Activated naive CD8-positive, alpha-beta T cell treated with anti-CD3 and anti-CD28 coated beads, Interleukin-2, amount 50 U/mL, for 16 hours (primary cell): ENCODE measurements at regions not wholly inside any gene's neighbourhood (a gene's known extent, or its start where the extent isn't known, plus 50 kb on each side); places are given as distances from the start of the nearest gene placed in this dataset.

ENCODE experiments used
- DNase-seq: peaks from one replicate; pipeline ENCODE4 v3.0.0-alpha.2; 2020; ENCODE audit warnings: low read depth, low spot score

- DNase-seq = no peak
Measured at GRCh38 chr3:30493911-30494311, 112.5 kb upstream of the TGFBR2 start.

GRCh38 chr3:30495172-30496065, 111.0 kb upstream of the TGFBR2 start:
- DNase-seq = no peak

- no peak for DNase-seq
Measured at GRCh38 chr3:30496066-30496966, 110.1 kb upstream of the TGFBR2 start.

GRCh38 chr3:30498587-30498967, 107.8 kb upstream of the TGFBR2 start:
- DNase-seq = no peak

DNA sequence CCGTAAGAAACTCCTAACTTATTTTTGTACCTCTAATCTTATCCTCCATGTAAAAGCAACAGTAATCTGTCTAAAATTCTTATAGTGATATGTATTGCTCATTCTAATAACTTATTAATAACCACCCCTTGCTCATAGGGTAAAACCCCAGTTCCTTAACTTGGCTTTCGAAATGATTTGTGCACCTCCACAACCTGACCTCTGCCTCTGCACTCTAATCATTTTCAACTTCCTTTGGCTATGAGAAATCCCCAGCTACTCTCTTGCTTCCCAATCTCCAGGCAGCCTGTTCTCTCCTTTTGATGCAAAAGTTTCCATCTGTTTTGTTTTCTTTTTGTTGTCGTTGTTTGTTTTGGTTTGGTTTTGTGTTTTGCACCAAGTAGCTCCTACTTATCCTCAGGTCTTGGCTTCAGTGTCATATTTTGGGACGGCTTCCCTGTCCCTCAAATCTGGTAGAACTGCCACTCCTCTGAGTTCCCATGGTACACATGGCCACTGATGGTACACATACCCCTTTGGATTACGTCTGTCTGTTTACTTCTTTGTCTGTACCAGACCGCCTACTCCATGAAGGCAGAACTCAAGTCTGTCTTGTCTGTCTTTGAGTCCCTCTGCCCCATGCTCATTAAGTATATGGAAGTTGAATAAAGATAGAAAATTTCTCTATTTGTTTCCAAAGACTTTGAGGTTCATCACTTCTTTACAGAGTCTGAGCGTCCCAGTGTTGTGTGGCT, 105.6 kb upstream of the TGFBR2 start:
- no peak for DNase-seq

GRCh38 chr3:30501526-30501925, 104.9 kb upstream of the TGFBR2 start:
- no peak for DNase-seq

DNA sequence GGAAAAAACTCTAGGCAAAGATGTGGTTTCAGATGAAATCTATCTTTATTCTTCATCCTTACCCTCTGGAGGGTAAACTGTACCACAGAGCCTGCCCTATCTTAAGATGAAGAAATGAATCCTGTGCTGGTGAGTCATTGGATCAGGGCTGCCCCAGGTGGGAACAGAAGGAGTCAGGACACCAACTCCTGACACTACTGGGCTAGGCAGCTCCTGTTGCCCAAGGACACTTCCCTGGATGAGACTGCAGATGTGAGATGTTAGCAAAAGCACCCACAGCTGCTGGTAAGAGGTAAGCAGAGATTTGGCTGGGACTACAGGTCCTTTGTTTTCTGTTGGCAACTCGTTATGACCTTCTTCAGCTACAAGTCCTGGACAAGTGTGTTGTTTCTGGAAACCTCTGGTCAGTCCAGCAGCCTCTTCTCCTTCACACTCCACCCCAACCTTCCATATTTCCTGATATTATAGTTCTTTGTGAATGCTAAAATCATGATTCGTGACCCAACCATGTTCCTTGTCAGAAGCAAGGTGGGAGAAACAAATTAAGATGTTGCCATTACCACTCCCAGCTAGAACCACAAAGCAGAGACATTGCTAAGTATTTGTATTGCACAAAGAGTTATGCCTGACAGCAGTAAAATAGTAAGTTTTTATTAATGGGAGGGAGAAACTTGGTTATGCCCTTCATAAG, 104.2 kb upstream of the TGFBR2 start:
- no peak for DNase-seq

DNA sequence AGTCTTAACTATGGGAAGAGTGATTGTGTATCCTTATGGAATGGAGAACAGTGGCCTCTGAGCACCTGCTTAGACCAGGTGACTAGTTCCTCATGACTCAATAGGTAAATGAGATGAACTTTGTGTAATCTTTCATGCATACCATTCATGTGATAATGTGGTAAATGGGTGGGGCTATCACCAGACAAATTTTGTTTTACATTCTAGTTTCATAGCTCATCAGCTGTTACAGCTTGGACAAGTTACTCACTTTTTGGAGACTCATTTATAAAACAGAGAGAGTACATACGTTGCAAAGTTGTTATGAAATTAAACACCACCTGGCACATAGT, 103.7 kb upstream of the TGFBR2 start:
- no peak for DNase-seq

- DNase-seq = no peak
Measured at GRCh38 chr3:30503446-30503845, 103.0 kb upstream of the TGFBR2 start.

- DNase-seq = no peak
Measured at GRCh38 chr3:30504939-30505338, 101.5 kb upstream of the TGFBR2 start.

- no peak for DNase-seq
Measured at GRCh38 chr3:30505866-30506520, 100.4 kb upstream of the TGFBR2 start.

DNA sequence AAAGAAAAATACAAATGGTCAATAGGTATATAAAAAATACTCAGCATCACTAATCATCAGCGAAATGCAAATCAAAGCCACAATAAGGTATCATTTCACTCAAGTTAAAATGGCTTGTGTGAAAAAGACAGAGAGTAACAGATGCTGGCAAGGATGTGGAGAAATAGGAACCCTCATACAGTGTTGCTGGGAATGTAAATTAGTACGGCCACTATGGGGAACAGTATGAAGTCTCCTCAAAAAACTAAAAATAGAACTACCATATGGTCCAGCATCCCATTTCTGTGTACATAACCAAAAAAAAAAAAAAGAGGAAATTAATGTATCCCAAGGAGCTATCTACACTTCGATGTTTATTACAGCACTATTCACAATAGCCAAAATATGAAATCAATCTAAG, 98.1 kb upstream of the TGFBR2 start:
- no peak for DNase-seq

DNA sequence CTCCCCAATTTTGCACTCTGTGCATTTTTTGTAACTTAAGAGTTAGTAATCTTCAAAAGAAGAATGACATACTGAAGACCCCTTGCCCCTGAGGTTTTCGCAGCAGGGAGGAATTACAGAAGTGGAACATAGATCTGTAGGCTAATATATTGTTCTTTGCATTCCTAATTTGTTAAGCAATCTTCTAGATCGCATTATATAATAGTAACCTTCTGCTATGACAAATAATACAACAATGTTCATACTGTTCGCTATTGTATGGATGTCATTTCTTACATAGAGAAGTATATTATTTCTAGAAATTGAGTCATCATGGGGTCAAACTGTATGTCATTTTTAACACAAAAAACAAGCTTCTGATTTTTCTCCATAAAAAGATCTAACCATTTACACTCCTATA, 95.8 kb upstream of the TGFBR2 start:
- DNase-seq = no peak

- DNase-seq = no peak
Measured at GRCh38 chr3:30511524-30512251, 94.7 kb upstream of the TGFBR2 start.

DNA sequence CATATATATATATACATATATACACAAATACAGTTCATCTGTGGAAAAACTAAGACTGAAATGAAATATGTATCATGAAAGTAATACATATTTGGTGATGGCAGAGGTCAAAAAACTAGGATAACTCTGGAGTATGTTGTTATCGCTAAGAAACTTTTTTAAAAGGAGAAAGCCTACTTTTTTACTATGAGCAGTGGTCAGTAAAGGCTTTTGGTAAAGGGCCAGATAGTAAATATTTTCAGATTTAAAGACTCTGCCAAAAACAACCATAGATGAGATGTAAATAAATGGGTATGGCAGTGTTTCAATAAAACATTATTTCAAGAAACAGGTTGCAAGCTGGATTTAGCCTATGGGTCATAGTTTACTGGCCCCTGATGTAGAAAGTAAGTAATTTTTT, 93.8 kb upstream of the TGFBR2 start:
- no peak for DNase-seq

DNA sequence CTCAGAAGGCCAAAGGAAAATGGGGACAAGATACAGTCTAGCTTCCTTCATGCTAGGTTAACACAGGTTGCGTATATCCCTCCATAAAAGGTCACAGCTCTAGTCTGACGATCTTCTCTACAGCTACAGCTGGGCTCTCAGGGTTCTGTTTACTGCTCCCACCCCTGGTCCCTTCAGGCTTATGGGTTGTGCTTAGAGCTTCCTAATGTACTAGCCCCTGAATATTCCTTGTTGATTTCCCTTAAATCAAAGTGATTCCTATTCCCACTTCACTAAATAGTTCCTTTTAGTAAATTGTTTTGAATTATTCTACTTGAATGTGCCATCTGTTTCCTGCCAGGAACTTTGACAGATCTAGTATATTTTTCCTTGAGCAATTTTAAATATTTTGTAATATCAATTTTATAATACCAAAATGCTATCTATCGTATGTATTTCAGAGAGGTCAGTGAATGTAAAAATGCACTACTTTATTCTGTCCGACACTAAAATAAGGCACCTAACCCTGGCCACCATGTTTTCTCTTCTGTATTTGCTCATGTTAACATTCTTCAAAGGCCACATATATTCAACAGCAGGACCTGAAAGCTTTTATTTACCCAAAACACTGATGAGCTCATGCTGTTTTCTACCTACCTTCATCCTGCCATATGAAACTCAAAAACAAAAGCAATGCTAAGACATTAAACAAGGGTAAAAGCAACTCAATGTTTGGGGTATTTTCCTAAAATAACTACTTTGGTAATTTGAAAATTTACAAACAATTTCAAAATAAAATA, 92.8 kb upstream of the TGFBR2 start:
- no peak for DNase-seq

DNA sequence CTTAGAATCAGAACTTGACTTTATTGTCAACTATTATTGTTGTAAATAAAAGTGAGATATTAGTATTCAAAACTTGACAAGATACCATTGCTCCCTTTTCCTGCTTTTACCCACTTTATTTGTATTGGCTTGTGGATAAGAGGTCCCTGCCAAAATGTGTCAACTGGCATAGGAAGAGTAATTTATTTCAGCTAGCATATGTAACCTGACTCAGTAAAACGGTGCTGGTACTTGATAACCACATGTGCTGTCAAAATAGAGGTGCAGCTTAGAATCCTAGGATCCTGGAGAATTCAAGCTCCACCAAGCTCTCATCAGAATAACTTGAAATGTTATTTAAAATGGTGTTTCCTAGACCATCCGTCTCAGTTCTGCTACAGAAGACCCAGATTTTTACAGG, 90.2 kb upstream of the TGFBR2 start:
- DNase-seq = no peak

GRCh38 chr3:30518181-30518864, 88.1 kb upstream of the TGFBR2 start:
- no peak for DNase-seq

- DNase-seq = no peak
Measured at GRCh38 chr3:30518872-30519271, 87.5 kb upstream of the TGFBR2 start.
